ENCODE measurements at regions not wholly inside any gene's neighbourhood (a gene's known extent, or its start where the extent isn't known, plus 50 kb on each side); places are given as distances from the start of the nearest gene placed in this dataset.

DNA sequence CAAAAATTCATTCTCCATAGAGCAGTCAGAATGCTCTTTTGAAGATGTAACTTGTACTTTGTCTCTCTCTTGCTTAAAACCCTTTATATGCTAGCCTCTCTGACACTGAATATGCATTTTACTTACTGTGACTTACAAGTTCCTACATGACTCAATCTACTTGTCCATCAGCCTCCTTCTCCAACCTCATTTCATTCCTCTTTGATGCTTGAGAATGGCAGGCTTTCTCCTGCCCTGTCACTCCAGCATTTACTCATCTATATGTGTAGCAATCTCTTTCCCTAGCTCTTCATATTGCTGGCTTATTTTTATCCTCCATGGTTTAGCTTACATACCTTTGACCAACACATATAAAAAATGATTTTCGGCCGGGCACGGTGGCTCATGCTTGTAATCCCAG lies 561.9 kb downstream of the CCER1 start:
- no peak for DNase-seq

- no peak for DNase-seq
Measured at GRCh38 chr12:90390947-90391346, 564.0 kb downstream of the CCER1 start.

DNA sequence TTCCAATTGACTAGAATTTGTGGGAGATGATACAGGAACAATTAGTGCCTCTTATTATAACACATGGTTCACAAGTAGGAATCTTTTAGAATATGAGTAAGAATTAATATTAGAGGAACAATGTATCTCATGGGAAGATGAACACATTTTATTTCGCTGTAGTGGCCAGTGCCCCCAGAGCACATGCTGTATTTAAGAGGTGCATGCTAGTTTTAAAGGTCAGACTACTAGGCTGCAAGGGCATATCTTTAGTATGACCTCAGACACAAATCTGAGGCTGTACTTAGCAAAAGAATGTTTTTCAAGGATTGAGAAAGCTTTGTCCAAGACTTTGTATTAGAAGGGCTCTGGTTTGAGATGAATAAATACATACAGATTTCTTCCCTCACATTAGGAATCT lies 586.9 kb downstream of the CCER1 start:
- no peak for DNase-seq

GRCh38 chr12:90366286-90366685 lies 588.7 kb downstream of the CCER1 start:
- DNase-seq: no peak

GRCh38 chr12:90360300-90360699 lies 594.7 kb downstream of the CCER1 start:
- no peak for DNase-seq

DNA sequence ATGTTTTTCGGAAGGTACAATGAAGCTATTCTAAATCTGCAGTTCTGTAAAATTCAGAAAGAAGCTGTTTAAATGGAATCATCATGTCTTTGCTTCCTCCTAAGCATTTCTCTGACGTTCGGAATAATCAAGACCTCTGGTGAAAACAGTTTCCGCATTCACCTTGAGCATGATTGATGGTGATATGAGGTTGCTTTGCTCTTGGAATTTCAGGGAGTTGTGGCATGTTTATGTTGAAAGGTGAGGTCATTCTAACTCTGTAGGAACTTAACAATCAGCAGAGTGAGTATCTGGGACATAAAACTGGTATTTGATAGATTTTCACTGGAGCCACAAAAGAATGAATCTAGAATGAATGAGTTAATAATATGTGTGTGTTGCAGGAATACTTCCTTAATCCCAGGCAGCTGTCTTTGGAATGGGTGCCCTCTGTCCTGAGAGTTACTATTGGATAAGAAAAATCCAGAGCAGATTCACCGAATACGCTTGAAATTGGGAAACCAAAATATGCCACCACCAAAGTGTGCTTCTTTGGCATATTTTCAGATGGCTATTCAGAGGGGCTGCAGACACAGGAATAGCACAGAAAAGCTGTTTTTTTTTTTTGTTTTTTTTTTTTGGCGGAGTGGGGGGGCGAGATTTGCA lies 599.1 kb downstream of the CCER1 start:
- DNase-seq: no peak

GRCh38 chr12:90343966-90344365 lies 611.0 kb downstream of the CCER1 start:
- DNase-seq: no peak

DNA sequence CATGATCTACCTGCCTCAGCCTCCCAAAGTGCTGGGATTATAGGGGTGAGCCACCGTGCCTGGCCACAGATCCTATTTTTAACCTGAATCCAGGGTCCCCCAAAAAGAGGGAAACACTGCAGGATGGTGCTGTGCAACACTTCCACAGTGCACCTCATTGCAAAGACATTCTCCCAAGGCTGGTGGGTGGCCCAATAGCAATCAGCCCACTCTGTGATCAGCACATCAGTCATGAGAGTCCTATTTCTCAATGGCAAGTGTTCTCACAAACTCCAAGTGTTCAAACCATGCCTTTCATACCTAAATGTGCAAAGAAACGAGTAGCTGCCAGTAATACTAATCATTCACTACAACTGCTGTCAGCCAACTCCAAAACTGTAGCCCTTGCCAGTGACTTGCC lies 612.9 kb downstream of the CCER1 start:
- no peak for DNase-seq

- DNase-seq: no peak
Measured at GRCh38 chr12:90339837-90340236, 615.1 kb downstream of the CCER1 start.

DNA sequence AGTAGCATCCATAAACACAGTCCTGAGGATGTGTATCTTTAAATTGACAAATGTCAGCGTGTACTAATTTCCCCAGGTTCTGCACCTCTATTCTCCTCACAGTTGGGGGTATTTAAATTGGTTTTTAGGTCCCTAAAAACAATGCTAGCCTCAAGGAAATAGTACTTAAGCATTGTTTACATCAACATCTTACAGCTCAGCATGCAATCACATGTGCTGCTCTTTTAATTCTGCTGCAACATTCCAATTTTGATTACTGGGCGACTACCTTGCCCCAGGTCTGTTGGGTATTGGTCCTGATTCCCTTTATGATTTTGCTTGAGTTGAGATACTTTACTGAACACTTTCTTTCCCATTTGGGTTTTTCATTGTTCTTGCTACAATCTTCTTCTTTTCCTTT lies 616.6 kb downstream of the CCER1 start:
- DNase-seq: no peak

DNA sequence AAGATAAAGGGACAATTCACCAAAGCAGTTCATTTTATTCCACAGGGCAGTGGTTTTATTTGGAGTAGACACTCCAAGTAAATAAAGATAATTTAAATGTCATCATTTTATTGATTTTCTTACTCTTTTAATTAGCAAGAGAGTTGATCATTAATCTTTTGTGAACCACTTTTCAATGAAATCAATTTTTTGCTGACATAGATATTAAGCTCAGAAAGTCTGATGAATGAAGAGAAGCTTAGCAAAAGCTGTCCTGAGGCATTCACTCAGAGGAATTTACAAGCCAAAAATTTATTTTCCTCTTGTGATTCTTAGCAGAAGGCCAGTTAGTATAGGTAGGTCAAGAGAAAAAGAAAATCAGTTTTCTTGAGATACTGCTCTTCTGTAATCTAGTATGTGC lies 618.0 kb downstream of the CCER1 start:
- no peak for DNase-seq

- DNase-seq: no peak
Measured at GRCh38 chr12:90335566-90335965, 619.4 kb downstream of the CCER1 start.

- DNase-seq: no peak
Measured at GRCh38 chr12:90333939-90334338, 621.0 kb downstream of the CCER1 start.

DNA sequence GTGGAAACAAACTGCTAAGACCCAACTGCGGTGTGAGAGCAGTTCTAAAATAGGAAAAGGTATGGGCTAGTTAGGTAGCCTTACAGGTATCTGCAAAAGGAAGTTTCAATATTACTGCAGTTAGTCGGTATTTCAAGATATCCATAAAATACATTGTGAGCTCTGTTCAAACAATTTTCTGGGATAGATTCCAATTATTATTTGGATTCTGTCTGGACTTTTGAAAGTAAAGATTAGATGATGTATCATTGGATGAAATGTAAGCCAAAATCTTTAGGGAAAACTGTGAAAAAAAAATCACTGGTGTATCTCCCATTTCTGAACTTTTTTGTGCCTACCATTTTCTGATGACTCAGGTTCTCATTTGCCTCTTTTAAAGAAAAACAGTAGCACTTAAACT lies 621.6 kb downstream of the CCER1 start:
- DNase-seq: no peak

- no peak for DNase-seq
Measured at GRCh38 chr12:90331821-90332220, 623.2 kb downstream of the CCER1 start.

DNA sequence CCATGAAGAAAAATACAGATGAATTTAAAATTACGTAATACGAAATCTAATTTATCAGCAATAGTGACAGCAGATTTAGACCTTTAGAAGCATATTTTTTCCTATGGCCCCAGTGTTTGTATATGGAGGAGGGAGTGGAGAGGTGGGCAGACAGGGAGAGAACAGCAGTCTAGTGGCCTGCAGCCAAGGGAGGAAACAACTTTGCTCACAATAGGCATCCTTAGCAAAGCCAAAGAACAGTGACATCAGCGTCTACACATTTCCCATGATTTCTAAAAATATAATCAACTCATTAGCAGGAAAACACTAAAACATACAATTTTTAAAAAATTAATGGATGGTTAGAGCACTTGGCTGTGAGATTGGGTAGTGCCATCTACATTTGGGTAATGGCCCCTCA lies 622.6 kb upstream of the ATP2B1 start:
- no peak for DNase-seq

- no peak for DNase-seq
Measured at GRCh38 chr12:90327793-90328743, 619.4 kb upstream of the ATP2B1 start.

DNA sequence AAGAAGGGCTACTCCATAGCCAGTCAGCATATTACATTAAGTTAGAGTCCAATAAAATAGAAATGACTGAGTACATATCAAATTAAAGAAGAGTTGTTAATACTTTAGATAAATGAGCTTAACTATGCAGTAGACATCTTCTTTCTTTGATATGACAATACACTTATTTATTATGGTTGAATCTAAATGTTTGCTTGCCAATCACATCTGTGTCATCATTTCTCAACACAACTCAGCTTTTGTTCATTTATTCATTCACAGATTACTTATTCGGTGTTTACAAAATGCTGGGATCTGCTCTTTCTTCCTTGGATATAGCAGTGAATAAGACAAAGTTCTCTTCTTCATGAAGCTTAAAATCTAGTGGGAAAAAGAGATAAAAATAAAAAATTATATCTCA lies 614.6 kb upstream of the ATP2B1 start:
- DNase-seq: no peak

- no peak for DNase-seq
Measured at GRCh38 chr12:90322006-90322405, 613.4 kb upstream of the ATP2B1 start.

GRCh38 chr12:90321369-90321768 lies 612.7 kb upstream of the ATP2B1 start:
- DNase-seq: no peak

DNA sequence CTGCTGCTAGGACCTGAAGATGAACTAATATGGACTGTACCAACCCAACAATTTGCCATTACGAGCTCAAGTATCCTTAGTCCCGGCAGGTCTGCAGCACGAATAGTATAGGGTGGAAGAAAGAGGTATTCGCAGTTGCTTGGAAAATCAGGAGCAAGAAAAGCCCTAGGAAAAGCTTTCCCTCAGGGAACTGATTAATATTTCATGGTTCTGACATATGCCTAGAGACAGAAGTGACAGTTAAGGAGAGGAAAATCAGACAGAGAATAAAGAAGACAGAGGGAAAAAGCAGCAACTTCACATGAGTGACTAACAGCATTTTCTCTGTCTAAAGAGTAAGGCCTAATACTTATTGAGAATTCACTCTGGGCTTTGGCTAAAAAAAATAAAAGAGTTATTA lies 602.9 kb upstream of the ATP2B1 start:
- no peak for DNase-seq

DNA sequence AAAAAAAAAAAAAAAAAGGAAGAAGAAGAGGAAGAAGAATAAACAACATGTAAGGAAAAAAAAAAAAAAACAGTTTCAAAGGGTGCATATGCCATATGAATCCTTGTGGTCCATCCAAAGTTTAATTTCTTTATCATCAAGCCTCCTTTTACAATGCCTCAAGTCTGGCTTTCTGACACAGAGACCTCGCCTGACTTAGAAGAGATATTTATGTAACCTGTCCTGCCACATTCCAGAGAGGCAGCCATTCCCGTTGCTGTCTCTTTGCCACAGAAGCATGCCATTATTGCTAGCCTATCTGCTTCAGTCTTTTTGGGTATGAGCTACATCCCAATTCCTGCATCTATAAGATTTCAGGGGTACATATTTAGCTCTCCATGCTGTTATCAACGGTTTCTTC lies 596.7 kb upstream of the ATP2B1 start:
- no peak for DNase-seq

GRCh38 chr12:90304231-90304630 lies 595.6 kb upstream of the ATP2B1 start:
- no peak for DNase-seq

- no peak for DNase-seq
Measured at GRCh38 chr12:90303771-90304170, 595.1 kb upstream of the ATP2B1 start.
